Cardiac septum (tissue), 1 donor: ENCODE measurements at regions not wholly inside any gene's neighbourhood (a gene's known extent, or its start where the extent isn't known, plus 50 kb on each side); places are given as distances from the start of the nearest gene placed in this dataset.

Experiments
- DNase-seq: peaks from one replicate; pipeline ENCODE4 v3.0.0-alpha.2; 2020; ENCODE audit warnings: low spot score
- intact Hi-C: fragments of 100-400 bp; cut with DNase I; formaldehyde crosslinking; loops from one replicate; pipeline ENCODE4 v1.14.0; 2022
- donor health status: DM: no; HTN: no; CAD: no.

GRCh38 chr4:159600061-159600460, 497.2 kb downstream of the RAPGEF2 start:
- intact Hi-C loops, result no loop called here
- no peak for DNase-seq

DNA sequence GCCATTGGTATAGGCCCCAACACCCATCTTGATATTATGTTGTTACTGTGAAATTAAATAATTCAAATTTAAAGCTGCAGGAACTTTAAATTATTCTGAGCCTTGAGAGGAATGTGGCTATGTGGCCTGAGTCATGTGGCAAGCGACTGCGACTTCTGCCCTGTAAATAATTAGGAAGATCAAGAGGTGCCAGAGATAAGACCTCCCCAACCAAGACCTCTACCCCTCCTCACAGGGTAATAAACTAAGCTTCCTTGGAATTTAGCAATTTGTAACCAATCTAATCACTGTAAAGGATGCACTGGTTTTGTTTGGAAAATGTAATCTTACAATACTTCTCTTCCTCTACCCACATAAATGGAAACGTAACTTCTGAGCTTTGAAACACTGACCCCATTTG, 501.9 kb downstream of the RAPGEF2 start:
- no peak for DNase-seq
- intact Hi-C loops, result no loop called here

DNA sequence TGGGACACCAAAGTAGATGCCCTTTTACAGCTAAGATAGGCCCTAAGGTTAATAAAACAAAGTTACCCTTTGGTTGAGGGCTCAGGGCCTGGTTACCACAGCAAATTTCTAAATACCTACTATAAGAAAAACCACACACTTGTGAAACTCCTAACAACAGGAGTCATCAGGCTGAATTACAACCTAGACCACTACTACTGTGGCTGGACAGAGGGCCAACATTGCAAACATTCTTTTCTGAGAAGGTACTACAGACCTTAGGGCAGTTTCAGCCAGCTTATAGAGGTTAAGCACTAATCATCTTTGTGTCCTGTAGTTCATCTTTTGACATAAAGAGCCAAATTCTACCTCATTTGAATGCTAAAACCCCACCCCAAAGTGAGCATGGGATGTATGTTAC, 504.0 kb downstream of the RAPGEF2 start:
- no peak for DNase-seq
- intact Hi-C loops, result no loop called here

GRCh38 chr4:159607809-159608208, 504.9 kb downstream of the RAPGEF2 start:
- no peak for DNase-seq
- intact Hi-C loops, result no loop called here

- intact Hi-C loops, result no loop called here
- no peak for DNase-seq
Measured at GRCh38 chr4:159608436-159608835, 505.6 kb downstream of the RAPGEF2 start.

DNA sequence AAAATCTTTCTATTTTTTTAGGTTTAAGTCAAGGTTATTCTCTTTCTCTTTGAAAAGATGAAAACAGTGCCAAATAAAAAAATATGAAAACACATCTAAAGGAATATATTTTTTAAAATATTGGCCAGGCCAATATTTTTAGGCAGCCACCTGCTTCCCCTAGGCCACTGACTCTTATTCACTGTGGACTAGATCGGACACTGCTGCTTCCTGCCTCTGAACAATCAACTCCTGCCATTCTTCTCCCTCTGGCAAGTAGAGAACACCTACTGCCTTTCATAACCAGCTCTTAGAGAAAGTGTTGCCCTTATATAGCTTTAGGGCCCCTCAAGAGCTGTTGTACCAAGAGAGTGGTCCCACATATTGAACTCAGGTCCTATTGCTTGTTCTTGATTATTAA, 529.2 kb downstream of the RAPGEF2 start:
- DNase-seq, result no peak
- intact Hi-C loops, result no loop called here

DNA sequence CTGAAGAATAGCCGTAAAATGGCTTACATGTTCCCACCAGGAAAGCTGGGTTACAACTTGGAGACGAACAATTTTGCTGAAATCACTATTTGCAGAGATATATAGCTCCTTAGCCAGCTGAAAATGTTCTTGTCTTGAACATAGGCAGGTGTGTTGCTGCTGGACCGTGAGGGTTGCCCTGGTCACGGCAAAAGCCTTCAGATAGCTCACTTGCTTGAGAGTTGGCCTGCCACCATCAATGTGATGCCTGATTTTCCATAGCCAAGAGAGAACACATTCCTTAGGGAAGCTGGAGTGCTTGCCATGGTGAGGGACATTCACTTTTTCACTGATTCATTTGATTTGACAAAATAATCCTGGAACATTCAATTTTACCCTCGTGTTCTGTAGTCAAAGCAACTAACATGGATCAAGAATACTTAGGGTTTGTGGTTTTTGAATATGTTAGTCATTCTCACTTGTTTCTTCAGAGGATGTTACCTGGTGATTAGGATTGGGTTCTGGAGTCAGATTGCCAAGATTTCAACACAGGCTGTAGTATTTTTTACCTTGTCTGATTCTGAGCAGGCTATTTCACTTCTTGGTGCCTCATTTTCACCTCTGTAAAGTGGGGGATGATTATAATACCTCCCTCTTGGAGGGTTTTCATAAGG, 536.9 kb downstream of the RAPGEF2 start:
- intact Hi-C loops, result no loop called here

DNA sequence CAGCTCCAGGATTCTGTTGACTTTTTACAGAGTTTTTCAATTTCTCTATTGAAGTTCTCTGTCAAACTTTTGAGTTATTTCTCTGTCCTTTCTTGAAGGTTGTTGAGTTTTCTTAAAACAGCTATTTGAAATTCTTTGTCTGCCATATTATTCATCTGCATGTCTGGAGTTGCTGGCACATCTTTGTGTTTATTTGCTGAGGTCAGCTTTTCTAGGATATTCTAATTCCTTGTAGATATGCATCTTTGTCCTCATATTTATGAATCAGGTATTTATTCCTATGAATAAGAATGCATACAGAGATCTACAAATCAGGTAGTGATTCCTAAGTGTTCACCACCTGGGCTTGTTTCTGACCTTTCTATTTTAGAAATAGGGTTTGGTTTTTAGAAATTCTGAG, 546.4 kb downstream of the RAPGEF2 start:
- intact Hi-C loops, result no loop called here
- no peak for DNase-seq

More for the DNA sequence above, 536.9 kb downstream of the RAPGEF2 start:
- no peak for DNase-seq

GRCh38 chr4:159652871-159653270, 550.0 kb downstream of the RAPGEF2 start:
- DNase-seq, result no peak
- intact Hi-C loops, result no loop called here

- intact Hi-C loops, result no loop called here
- no peak for DNase-seq
Measured at GRCh38 chr4:159655547-159655946, 552.7 kb downstream of the RAPGEF2 start.

GRCh38 chr4:159669094-159669493, 566.2 kb downstream of the RAPGEF2 start:
- intact Hi-C loops, result no loop called here
- DNase-seq, result no peak

DNA sequence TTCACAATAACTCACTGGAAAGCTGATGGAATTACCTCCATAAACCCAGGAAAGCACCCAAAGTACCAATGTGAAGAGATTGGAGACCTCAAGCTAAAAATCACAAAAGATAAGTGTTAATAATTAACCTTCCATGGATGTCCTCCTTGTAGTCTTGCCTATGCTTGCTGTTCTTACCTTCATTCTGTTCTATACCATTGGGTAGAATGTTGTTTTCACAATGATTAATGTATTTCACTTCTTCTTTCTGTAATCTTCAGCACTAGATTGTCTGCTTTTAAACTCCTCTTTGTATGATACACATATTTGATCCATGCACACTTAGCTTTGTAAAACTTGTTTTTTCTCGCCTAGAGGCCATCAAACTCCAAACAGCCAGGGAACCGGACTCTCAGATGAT, 570.3 kb downstream of the RAPGEF2 start:
- intact Hi-C loops, result no loop called here
- no peak for DNase-seq

DNA sequence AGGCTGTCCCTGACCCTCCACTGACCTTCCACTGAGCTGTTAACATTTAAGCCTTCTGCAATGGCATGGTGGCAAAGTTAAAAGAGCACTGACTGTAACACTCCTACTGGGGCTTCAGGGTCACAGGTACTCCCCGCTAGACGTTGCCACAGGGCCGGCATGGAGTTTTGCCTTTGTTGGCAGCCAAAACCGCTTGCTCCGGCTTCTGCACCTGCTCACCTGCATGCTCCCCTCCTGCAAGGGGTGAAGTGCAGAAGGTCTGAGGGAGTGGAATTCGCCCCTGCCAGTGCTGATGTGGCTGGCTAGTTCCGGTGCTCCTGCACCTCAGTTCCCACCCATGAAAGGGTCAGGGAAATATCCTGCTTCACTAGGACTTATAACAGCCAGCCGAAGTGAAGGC, 571.4 kb downstream of the RAPGEF2 start:
- intact Hi-C loops, result no loop called here

GRCh38 chr4:159677521-159677920, 574.6 kb downstream of the RAPGEF2 start:
- no peak for DNase-seq
- intact Hi-C loops, result no loop called here

More for the DNA sequence above, 571.4 kb downstream of the RAPGEF2 start:
- DNase-seq, result no peak

DNA sequence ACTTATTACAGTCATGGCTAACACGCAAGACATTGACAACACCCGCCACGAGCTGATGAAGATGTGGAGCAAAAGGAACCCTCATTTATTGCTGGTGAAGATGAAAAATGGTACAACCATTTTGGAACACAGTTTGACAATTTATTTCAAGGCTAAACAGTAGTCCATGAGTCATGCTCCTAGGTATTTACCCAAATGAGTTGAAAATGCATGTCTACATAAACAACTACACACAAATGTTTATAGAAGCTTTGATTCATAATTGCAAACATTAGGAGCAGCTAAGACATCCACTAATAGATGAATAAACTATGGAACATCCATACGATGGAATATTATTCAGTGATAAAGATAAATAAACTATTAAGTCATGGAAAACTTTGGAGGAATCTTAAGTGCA, 580.1 kb downstream of the RAPGEF2 start:
- intact Hi-C loops, result no loop called here
- DNase-seq, result no peak

DNA sequence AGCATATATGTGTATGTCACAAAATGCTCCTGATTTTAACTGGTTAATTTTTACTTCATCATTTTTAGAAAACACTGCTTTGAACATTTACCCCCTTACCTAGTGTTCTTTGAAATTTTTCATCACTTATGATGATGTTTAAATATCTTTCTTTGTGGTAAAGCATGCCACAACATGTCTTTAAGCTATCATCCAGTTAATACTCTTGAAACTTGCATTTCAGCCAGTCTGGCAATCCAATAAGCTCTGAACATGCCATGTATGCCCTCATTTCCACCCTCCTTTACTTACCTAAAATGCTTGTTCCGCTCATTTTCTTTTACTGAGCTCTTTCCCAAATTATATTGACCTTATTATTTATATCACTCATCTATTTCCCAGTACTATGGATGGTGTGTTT, 581.2 kb downstream of the RAPGEF2 start:
- DNase-seq, result no peak
- intact Hi-C loops, result no loop called here

- no peak for DNase-seq
- intact Hi-C loops, result no loop called here
Measured at GRCh38 chr4:159685340-159686092, 582.6 kb downstream of the RAPGEF2 start.

- no peak for DNase-seq
- intact Hi-C loops, result no loop called here
Measured at GRCh38 chr4:159689526-159689925, 586.6 kb downstream of the RAPGEF2 start.

DNA sequence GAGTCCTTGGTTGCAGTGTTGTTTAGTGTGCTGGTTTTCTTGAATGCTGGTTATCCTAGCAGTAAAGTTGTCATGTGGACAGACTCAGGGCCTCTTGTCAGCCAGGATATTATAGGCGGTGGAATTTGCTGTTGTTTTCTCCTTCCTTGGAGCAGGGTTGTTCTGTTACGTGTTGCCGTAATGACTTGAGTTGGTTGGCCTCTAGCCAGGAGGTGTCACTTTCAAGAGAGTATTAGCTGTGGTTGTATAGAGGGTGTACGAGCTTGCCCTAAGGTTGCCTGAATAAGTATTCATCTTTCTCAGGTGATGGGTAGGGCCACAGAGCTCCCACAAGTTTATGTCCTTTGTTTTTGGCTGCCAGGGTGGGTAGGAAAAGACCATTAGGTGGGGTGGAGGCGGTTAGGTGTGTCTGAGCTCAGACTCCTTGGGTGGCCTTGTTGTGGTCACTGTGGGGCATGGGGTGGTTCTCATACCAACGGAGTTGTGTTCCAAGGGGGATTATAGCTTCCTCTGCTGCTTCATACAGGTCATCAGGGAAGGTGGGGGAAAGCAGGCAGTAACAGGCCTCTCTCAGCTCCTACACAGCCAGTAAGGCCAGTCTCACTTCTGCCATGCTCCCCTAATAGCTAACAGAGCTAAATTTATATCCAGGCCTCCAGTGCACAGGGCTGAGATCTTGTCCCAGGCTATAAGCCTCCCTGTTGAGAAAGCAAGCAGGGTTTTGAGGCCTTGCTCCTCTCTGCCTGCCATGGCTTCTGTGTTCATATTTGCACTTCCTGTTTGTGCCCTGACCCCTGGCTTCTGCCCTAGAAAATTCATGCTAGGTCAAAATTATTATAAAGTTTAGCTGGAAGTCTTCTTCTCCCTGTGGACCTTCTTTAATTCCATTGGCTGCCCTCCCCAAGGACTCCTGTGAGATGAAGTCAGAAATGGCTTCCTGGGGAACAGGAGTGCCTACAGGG, 594.7 kb downstream of the RAPGEF2 start:
- intact Hi-C loops, result no loop called here
- DNase-seq, result no peak

GRCh38 chr4:159698336-159698735, 595.5 kb downstream of the RAPGEF2 start:
- no peak for DNase-seq
- intact Hi-C loops, result no loop called here
